ENCODE measurements at regions not wholly inside any gene's neighbourhood (a gene's known extent, or its start where the extent isn't known, plus 50 kb on each side); places are given as distances from the start of the nearest gene placed in this dataset.

DNA sequence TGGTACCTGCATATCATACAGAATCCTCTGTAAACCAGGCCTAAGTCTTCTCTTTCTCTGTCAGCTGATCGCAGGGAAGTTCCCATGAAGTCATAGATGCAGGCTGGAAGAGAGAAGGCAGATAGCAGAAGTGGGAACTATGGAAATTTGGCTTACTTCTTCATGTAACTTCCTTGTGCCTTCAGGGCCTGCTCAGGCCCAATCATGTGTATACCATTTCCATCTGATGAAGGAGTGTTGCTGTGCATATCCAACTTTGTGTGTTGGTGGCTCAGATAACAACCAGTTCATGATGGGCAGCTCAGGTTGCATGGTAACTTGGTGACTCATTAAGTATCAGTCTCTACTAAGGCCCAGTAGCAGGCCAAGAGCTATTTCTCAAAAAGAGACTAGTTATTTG is 53.1 kb upstream of the CEP295 start (continued):
- no peak for TF ChIP-seq TAF1 (IDR thresholded peaks at IDR 0.05; ENCODE audit: low read depth, low read length)
- TF ChIP-seq TCF12 (IDR thresholded peaks at IDR 0.05; ENCODE audit: low read depth, low read length) = no peak
- TF ChIP-seq JUND (IDR thresholded peaks at IDR 0.05; ENCODE audit: low read length) = no peak
- TF ChIP-seq, protein P1, sequence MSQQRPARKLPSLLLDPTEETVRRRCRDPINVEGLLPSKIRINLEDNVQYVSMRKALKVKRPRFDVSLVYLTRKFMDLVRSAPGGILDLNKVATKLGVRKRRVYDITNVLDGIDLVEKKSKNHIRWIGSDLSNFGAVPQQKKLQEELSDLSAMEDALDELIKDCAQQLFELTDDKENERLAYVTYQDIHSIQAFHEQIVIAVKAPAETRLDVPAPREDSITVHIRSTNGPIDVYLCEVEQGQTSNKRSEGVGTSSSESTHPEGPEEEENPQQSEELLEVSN (IDR thresholded peaks at IDR 0.05) = no peak

Data from H1 (cell line).